ENCODE measurements at regions not wholly inside any gene's neighbourhood (a gene's known extent, or its start where the extent isn't known, plus 50 kb on each side); places are given as distances from the start of the nearest gene placed in this dataset.

DNA sequence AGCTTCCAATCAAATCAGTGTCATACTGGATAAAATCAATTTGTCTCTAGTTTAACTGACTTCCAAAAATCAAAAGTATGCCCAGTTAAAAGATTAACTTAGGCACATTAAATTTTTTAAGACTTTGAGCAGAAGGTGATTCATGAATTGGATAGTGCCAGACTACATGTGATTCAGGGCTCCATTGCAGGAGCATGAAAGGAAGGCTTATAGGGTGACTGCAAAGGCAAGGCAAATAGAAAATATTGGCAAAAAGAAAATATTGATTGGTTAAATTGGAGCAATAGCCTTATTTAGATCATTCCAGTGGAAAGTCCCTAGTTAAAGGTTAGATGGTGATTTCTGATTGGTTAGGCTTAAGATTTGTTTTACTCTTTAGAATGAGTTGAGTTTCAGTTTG is 223.9 kb upstream of the ERCC4 start:
- peaks cover 16% of the 10 kb centered on the region for H3K9me3 ChIP-seq
- H3K27me3 ChIP-seq: no peaks in the 10 kb centered on the region
- intact Hi-C loops (cut with DNase I): no loop called here
- no peak overlapping the region for H3K4me3 ChIP-seq
- DNase-seq (no peak), ATAC-seq (no peak)
- no peaks in the 10 kb centered on the region for H3K4me1 ChIP-seq
- TF ChIP-seq, protein P1, sequence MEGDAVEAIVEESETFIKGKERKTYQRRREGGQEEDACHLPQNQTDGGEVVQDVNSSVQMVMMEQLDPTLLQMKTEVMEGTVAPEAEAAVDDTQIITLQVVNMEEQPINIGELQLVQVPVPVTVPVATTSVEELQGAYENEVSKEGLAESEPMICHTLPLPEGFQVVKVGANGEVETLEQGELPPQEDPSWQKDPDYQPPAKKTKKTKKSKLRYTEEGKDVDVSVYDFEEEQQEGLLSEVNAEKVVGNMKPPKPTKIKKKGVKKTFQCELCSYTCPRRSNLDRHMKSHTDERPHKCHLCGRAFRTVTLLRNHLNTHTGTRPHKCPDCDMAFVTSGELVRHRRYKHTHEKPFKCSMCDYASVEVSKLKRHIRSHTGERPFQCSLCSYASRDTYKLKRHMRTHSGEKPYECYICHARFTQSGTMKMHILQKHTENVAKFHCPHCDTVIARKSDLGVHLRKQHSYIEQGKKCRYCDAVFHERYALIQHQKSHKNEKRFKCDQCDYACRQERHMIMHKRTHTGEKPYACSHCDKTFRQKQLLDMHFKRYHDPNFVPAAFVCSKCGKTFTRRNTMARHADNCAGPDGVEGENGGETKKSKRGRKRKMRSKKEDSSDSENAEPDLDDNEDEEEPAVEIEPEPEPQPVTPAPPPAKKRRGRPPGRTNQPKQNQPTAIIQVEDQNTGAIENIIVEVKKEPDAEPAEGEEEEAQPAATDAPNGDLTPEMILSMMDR (IDR thresholded peaks at IDR 0.05): no peak
- H3K36me3 ChIP-seq: no peaks in the 10 kb centered on the region
- H3K27ac ChIP-seq: no peak overlapping the region

DNA sequence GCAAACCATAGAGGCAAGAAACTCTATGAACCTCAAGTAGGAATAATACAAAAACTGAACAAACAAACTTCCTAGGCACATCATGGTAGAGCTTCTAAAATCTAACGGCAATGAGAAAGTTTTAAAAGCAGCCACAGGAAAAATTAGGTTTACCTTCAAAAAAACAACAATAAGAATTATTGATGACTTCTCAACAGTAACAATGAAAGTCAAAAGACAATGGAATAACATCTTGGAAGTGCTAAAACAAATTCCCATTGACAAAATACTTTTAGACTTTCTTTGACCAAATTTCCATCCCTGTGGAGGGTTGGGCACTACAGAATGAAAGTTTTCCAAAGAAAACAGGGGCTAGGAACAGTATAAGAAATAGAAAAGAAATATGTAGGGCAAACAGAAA is 222.9 kb upstream of the ERCC4 start:
- no peak overlapping the region for H3K4me3 ChIP-seq
- no peak overlapping the region for H3K27ac ChIP-seq
- ATAC-seq (no peak), DNase-seq (no peak)
- intact Hi-C loops (cut with DNase I): no loop called here
- H3K4me1 ChIP-seq: no peaks in the 10 kb centered on the region
- TF ChIP-seq, protein P1 (IDR thresholded peaks at IDR 0.05): no peak
- peaks cover 16% of the 10 kb centered on the region for H3K9me3 ChIP-seq
- no peaks in the 10 kb centered on the region for H3K36me3 ChIP-seq
- H3K27me3 ChIP-seq: no peaks in the 10 kb centered on the region

DNA sequence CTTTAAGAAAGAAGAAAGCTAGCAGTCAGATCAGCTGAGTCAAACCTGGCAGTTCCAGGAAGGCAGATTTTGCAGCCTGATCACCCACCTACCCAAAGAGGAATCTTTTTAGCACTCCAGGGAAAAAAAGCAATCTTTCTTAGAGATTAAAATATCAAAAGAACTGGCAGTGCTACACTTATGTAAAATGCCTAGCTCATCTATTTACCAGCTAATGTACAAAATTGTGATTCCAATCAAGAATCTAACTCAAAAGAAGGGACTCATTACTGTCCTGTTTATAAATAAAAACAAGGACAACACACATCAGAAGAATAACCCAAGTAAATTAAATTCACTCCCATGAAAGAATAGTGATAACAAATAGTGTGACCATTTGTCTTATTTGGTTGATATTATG is 222.4 kb upstream of the ERCC4 start:
- no peak overlapping the region for H3K4me3 ChIP-seq
- no peaks in the 10 kb centered on the region for H3K27me3 ChIP-seq
- intact Hi-C loops (cut with DNase I): no loop called here
- TF ChIP-seq, protein P1 (IDR thresholded peaks at IDR 0.05): no peak
- no peak for DNase-seq
- ATAC-seq: no peak
- no peaks in the 10 kb centered on the region for H3K36me3 ChIP-seq
- H3K4me1 ChIP-seq: no peaks in the 10 kb centered on the region
- no peak overlapping the region for H3K27ac ChIP-seq
- H3K9me3 ChIP-seq: peaks cover 16% of the 10 kb centered on the region

DNA sequence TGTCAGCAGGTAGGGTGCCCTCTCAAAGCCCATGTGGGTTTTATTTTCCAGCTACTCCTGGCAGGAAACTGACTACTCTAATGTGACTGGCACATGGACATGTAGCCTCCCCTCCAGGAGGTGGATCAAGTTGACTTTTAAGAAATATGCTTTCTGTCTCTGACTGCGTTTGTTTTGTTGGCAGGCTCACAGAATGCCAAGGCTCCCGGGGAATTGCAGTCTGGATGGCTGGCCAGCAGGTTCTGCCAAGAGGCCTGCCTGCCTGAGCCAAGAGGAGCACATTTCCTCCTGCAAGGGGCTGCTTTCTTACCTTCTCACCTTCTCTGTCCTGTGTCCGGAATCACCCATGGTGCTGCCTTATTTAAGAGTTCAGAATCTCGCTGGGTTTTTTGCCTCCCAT is 217.3 kb upstream of the ERCC4 start:
- Histone ChIP-seq H3K36me3 (no peaks in the 10 kb centered on the region), H3K4me3 (no peak overlapping the region), H3K27me3 (no peaks in the 10 kb centered on the region), H3K27ac (no peak overlapping the region), H3K4me1 (no peaks in the 10 kb centered on the region), H3K9me3 (peaks cover 14% of the 10 kb centered on the region)
- intact Hi-C loops (cut with DNase I): no loop called here
- ATAC-seq (no peak), DNase-seq (no peak)
- TF ChIP-seq, protein P1 (IDR thresholded peaks at IDR 0.05): no peak

DNA sequence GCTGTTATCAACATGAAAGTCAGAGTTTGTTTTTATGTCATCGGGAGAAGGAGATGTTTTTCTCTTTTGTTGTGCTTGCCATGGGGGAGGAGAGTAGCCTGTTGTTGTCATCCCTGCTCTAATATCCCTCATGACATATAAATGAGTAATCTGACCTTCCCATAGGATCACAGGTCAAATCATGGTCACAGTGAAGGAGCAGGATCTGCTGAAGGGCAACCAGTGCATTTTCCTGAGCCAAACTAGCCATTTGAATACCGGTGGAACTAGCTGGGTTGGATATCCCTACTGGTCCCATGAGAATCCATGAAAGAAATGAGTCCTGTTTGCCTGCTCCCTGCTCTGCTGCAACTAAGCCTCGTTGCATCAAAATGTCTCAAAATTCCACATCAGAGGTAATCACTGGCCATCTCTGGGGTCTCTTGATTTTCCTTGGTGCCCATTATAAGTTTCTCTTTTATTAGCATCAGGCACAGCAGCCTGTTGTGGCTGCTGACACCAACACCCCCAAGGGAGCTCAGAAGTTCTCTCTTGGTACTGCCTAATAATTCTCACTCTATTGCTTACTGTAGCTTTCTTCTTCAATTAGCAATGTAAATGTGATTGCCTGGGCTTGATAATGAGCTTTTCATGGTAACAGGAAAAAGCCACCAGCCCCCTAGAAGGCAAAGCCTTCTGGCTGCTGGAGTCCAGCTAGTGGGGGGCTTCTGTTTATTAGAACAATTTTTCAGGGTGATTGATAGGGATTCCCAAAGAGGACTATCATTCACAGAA is 211.4 kb upstream of the ERCC4 start:
- Histone ChIP-seq H3K4me3 (no peak overlapping the region), H3K27me3 (no peaks in the 10 kb centered on the region), H3K9me3 (peaks cover 9% of the 10 kb centered on the region), H3K4me1 (no peaks in the 10 kb centered on the region), H3K36me3 (no peaks in the 10 kb centered on the region), H3K27ac (no peak overlapping the region)
- intact Hi-C loops (cut with DNase I): no loop called here
- ATAC-seq: no peak
- DNase-seq: no peak
- TF ChIP-seq, protein P1 (IDR thresholded peaks at IDR 0.05): no peak

DNA sequence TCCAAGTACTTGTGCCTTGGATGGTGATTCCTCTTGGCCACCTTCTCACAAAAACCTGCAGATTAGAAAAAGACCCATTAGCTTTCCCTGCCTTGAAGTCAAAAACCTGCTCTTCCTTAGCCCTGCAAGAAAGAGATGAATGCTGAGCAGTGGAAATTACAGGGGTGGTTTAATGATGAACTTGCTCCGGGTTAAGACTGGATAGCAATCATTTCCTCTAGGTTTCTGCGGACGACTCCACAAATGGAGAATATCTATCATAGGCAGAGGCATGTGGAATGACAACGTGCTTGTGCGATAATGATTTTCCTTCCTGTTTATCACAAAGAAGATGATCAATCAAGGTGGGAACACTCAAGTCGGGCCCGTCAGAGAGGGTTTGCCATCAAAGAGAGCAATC is 201.2 kb upstream of the ERCC4 start:
- no peak for DNase-seq
- TF ChIP-seq, protein P1 (IDR thresholded peaks at IDR 0.05): no peak
- Histone ChIP-seq H3K4me1 (no peaks in the 10 kb centered on the region), H3K27ac (no peak overlapping the region), H3K4me3 (no peak overlapping the region), H3K9me3 (no peaks in the 10 kb centered on the region), H3K36me3 (no peaks in the 10 kb centered on the region), H3K27me3 (no peaks in the 10 kb centered on the region)
- no peak for ATAC-seq
- intact Hi-C loops (cut with DNase I): no loop called here

Measured in upper lobe of right lung (tissue), 1 donor.